Renal pelvis (tissue), 1 donor: ENCODE measurements at regions not wholly inside any gene's neighbourhood (a gene's known extent, or its start where the extent isn't known, plus 50 kb on each side); places are given as distances from the start of the nearest gene placed in this dataset.

Source experiments
- DNase-seq: peaks from one replicate; pipeline ENCODE4 v3.0.0-alpha.2; 2013

DNA sequence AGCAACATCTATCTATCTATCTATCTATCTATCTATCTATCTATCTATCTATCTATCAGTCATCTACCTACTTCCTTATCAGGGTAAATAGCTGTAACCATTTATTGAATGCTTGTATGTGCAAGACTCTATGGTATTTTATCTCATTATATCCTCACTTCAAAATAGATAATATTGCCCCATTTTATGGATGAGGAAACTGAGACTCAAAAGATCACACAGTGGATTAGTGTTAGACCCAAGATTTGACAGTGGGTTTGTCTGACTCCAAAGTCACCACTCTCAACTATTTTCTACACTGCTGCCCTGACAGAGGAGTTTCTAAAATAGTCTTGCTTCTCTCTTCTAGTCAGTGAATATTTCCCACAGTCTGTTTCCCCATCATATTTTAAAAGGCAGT is 94.3 kb upstream of the NR3C1 start:
- DNase-seq: no peak

- no peak for DNase-seq
Measured at GRCh38 chr5:143496943-143497342, 93.5 kb upstream of the NR3C1 start.

GRCh38 chr5:143495821-143496275 is 92.4 kb upstream of the NR3C1 start:
- DNase-seq: peak; percentile 12

GRCh38 chr5:143495110-143495509 is 91.6 kb upstream of the NR3C1 start:
- no peak for DNase-seq

- DNase-seq: no peak
Measured at GRCh38 chr5:143494595-143494994, 91.1 kb upstream of the NR3C1 start.

DNA sequence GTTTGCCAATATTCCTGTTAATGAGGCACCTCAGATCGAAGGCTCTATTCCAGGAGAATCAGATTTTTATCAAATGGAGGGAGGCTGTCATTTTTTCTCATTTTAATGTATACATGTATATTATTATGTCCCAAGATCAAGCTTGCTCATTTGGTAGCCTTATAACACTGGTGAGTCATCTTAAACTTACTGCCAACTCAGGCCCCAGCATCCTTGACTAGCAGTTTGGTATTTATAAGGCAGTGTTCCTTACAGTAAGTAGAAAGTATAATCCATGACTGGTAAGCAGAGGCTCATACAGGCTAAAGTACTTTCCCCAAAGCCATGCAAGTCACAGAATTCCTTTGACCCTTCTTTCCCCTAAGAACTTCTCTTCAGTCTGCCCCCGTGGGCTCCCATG is 90.7 kb upstream of the NR3C1 start:
- DNase-seq: no peak

- no peak for DNase-seq
Measured at GRCh38 chr5:143492783-143493182, 89.3 kb upstream of the NR3C1 start.

- DNase-seq: no peak
Measured at GRCh38 chr5:143491646-143492045, 88.2 kb upstream of the NR3C1 start.

GRCh38 chr5:143488381-143488780 is 84.9 kb upstream of the NR3C1 start:
- DNase-seq: no peak

DNA sequence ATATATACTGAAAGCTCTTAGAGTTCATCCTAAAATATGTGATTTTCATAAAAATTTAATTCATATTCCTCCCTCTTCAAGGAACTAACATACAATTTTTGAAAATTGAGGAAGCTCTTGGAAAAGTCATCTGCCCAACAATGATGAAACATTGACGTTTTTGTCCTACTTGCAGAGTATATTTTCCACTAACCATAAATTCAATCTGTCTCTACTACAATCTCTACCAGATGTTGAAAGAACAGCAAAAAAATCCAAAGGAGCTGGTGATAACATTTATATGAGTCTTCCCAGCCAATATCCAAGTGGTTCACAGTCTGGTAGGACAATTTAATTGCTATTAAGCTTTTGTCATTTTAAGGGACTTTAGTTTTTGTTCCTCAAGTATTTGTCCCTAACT is 81.1 kb upstream of the NR3C1 start:
- no peak for DNase-seq

GRCh38 chr5:143481697-143482531 is 78.4 kb upstream of the NR3C1 start:
- DNase-seq: no peak

DNA sequence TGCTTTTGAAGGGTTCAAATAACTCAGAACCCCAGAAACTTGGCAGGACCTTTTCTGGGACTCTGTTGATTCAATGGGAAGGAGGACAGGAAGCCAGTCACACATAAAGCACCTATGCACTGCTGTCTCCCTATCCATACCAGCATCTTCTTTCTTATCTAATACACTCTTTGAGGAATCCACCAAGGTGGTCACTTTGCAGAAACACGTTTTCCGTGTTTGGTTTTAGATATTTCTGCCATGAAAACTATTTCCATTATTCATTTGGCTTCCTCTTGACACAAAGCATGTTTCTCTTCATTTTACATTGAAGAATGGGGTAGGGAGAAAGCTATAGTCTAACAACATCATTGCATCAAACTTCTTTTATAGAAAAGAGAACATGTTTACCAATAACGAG is 76.5 kb upstream of the NR3C1 start:
- DNase-seq: no peak

GRCh38 chr5:143479394-143479793 is 75.9 kb upstream of the NR3C1 start:
- DNase-seq: no peak

GRCh38 chr5:143476601-143477211 is 73.2 kb upstream of the NR3C1 start:
- DNase-seq: no peak

- no peak for DNase-seq
Measured at GRCh38 chr5:143474616-143475015, 71.1 kb upstream of the NR3C1 start.

DNA sequence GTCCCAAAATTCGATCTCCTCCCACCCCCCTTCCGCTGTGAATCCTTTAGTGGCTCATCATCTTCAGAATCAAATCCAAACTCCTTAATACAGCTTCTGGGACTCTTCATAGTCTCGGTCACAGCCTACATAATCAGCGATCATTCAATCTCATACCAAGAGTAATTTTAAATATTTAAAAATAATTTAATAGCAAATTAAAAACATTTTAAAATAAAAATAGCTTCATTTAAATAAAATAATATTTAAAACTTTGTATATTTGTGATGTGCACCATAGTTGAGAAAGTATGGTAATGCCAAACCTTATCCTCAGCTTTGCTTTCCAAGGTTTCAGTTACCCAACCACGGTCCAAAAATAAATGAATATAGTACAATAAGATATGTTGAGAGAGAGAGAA is 70.0 kb upstream of the NR3C1 start:
- no peak for DNase-seq

GRCh38 chr5:143472576-143472975 is 69.1 kb upstream of the NR3C1 start:
- no peak for DNase-seq

GRCh38 chr5:143471666-143472464 is 68.4 kb upstream of the NR3C1 start:
- no peak for DNase-seq

GRCh38 chr5:143471041-143471509 is 67.6 kb upstream of the NR3C1 start:
- DNase-seq: no peak

- no peak for DNase-seq
Measured at GRCh38 chr5:143470120-143470519, 66.6 kb upstream of the NR3C1 start.

DNA sequence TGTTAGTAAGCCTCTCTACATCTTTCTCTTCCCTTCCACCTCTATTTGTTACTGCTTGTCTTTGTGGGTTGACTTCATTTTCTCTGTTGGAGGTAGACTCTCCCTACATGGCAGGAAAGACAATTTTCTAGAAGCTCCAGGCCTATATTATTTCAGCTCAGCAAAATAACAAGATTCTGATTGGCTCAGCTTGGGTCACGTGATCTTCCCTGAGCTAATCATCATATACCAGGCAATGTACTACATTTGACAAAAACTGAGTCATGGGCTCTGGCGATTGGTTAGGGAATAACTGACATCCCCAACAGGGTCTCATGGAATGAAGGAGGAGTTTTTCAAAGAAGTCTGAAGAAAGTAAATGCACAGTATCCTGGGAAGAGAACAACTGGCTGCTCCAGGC is 65.6 kb upstream of the NR3C1 start:
- DNase-seq: no peak

GRCh38 chr5:143466632-143467031 is 63.1 kb upstream of the NR3C1 start:
- no peak for DNase-seq
